Lung microvascular endothelial cell (primary cell): ENCODE measurements at regions not wholly inside any gene's neighbourhood (a gene's known extent, or its start where the extent isn't known, plus 50 kb on each side); places are given as distances from the start of the nearest gene placed in this dataset.

ENCODE experiments used
- DNase-seq, 2 donors: peaks; one replicate each; pipeline versions ENCODE4 v3.0.0 to v3.0.0-alpha.2; 2010; ENCODE audit warnings: low read depth in 2 of 2

DNA sequence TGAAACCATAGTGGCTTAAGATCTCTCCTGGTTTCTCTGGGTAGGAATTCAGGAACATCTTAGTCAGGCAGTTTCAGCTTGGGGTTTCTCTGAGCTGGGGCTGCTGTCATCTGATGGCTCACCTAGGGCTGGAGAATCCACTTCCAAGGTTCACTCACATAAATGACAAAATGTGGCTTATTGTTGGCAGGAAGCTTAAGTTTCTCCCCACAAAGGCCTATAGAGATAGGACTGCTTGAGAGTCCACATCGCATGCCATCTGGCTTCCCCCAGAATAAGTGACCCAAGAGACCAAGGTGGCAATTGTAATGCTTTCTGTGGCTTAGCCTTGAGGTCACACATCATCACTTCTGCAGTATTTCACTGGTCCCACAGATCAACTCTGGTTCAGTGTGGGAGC lies 131.4 kb downstream of the EDN1 start:
- DNase-seq: no peak

DNA sequence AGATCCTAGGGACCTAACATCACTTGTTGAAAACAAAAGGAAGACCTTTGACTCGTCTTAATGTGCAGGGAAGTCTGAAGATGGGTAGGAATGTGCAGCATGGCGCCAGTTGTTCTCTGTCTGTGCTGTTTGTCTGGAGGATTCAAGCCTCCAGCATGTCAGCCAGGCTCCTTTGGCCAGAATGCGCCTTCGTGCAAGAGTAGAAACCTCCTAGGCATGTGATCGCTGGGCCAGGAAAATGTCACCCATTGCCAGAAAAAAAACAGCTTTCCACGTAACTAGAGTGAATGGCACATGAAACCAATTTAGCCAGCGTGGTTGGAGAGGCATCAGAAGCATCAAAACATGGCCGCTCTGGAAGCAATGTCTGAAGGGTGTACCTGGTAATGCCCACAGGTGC lies 132.7 kb downstream of the EDN1 start:
- no peak for DNase-seq

DNA sequence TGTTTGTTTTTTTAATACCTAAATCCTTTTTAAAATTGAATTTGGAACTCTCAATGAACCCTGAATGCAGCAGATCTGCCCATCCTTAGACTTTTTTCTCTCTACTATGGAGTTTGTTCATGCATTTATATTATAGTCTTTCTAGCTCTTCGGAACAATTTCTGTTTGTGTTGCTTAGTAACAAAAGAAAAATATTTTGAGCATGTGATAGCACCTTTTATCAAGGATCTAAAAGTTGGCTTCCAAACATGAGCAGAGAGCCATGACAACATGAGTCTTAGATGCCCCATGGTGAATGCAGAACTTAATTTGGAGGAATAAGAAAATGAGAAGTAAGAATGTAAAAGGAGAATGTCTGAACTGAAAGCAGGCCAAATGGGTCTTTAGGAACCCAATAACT lies 133.7 kb downstream of the EDN1 start:
- peak in 1 of 2 donors; percentile 77 for DNase-seq

DNA sequence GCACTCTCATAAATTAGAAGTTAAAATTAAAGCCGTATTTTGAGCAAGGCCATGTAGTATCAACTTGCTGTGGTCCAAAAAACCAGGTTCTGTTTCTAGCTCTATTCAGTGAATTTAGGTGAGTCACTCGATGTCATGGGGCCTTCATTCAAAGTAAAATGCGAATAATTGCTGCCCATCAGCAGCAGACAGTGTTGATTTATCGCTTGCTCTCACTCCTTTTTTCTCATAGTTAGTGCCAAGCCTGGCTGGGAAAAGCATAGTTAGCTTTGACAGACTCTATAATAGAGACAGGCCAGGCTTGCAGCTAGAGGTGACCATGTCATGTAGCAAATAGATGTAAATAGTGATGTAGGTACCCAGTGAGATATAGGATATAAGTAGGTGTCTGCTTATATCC lies 136.0 kb downstream of the EDN1 start:
- DNase-seq: no peak

DNA sequence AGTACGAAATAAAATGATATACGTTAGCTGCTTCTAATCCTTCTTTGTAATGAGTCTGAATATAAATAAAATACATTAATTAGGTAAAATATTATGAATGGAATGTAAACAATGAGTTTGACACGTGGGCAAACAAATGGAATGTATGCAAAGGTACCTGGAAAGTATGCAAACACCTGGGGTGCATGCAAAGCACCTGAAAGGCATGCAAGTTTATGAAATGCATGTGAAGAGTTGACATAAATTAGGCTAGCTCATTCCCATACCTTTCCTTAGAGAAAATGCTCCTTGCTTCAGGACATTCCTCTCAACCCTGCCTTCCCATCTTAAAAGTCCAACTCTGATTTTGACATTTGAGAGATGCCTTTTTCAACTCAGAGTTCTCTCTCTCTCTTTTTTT lies 140.9 kb downstream of the EDN1 start:
- DNase-seq: no peak

DNA sequence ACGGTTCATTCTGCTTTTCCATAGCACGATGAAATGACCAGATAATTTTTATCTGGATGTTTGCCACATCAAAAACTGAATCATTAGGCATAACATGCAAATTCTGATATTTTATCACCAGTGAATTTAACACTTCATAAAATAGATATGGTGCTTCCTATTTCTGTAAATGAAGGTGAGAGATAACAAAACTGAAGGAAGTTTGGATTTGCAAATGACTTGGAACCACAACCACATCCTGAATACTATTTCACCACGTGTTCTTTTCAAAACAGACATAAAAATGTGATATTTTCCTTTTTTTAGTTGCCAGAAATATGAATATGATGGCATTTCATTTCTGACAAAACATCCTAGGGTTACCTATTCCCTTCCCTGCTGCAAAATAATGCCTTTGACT lies 146.1 kb downstream of the EDN1 start:
- peak in 1 of 2 donors; percentile 86 for DNase-seq

DNA sequence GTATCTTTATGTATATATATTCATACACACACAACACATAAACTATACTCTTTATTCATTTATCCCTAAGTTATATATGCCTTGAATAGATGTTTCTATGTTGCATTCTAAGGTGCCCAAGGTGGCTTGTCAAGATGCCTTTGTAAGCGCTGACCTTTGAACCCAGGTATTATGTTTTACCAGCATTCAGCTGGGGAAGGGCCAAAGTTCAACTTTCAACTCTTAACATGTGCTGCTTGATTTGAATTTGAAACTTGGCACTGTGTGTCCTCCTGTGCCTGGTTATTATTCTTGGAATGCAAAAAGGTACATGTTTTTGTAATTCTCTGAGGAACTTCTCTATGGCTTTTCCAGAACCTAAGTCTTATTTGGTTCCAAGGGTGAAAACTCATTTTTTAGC lies 146.5 kb downstream of the EDN1 start:
- peak in 1 of 2 donors; percentile 55 for DNase-seq

DNA sequence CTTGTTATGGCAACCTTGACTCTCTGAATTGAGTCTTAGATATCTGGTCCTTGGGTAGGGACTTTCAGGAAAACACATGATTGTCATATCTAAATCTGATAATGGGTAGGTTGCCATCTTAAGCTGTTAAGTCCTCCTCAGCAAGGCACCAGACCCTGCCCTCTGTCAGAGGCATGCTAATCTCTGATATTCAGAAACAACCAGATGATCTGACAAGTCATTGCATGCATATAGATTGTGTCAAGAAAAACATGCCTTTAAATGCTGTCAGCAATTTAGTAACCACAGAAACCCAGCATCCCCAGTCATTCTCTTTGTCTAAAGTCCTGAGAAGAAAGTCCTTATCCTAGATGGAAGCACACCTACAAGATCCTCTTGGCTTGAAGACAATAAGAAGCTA lies 149.1 kb downstream of the EDN1 start:
- DNase-seq: no peak

DNA sequence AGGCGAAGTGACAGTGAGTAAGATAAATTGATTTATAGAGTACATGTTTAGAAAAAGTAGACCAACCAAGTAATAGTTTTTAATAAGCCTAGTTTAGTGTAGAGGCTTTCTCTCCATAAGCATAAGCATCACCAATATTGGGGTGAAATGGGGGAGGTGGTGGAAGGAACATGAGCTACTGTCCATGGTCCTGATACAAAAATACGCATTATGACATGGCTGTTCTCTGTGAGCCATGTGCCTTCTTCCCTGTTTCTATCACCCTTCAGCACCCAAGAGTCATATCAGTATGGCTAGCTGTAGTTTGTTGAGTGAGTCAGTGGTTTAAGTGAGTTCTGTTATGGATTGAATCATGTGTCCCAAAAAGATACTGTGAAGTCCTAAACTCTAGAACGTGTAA lies 150.8 kb downstream of the EDN1 start:
- peak; percentile 17 to 24 for DNase-seq

DNA sequence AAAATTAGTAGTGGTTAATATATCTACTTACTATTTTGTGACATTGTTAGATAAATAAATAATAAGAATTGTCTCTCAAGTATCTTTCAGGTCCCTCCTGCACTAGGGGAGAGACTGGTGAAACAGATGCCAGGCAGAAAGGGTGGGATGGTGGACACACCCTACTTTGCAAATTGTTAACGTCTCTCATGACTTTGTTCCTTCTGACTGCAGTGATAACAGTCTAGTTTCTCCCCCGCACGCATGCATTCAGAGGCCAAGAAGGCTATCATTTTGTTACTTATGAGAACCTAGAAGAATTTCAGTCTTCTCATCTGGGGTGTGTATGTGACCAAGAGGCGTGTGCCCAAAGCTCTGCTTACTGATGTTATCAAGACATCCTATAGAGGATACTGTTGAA lies 152.3 kb downstream of the EDN1 start:
- no peak for DNase-seq

DNA sequence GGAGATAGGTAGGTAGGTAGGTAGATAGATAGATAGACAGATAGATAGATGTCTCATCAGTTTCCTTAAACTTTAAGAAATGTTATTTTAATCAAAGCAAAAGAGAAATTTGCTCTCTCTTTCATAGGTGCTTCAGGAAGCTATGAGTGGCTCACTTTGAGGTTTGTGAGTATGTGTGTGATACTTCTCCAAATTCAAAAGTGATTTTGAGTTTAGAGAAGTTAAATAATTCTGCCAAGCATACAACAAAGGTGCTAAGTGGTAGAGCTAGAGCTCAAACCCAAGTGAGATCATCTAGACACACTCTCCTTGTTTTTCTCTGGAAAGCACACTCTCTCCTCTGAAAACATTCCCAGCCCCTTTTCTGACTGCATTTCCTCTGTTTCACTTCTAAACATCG lies 156.2 kb downstream of the EDN1 start:
- DNase-seq: no peak

DNA sequence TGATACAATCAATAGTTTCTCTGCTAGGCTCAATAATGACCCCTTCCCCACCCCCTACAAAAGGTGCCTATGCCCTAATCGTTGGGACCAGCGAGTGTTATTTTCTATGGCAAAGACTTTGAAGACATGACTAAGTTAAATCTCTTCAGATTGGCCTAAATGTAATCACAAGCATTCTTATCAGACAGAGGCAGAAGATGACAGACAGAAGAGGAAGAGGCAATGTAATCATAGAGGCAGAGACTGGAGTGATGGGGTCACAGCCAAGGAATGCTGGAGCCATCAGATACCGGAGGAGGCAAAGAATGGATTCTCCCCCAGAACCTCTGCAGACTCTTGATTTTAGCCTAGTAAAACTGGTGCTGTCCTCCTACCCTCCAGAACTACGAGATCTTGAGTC lies 159.3 kb downstream of the EDN1 start:
- no peak for DNase-seq

DNA sequence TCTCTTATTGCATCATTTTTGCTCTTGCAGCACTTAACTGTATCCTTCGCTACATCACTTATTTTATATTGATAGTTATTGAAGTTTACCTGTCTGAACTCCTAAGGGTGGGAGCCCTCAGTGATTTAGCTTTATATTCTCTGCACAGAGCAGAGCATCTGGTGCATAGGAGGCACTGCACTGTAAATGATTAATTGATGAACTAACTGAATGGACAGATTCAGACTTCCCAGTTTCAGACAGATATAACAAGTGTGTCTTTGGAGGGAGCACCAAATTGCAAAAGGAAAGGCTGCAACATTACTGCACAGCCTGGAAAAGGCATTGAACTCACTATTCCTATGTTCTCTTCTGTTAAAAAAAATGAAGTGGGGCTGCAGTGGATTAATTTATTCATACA lies 160.3 kb downstream of the EDN1 start:
- DNase-seq: no peak

DNA sequence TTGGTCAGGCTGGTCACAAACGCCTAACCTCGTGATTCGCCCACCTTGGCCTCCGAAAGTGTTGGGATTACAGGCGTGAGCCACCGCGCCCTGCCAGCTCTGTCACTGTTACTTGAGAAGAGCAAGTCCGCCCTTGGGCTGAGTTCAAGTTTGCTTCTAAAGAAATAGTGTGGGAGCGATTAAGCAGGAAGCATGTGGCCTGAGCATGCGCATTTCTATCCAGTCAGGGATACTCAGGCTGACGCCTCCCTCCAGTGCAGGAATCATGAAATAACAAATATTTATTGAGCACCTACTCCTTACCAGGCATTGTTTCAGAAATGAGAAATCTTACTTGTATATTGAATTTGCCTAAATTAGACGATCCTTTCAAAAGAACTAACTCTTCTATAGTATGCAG lies 166.2 kb downstream of the EDN1 start:
- no peak for DNase-seq

DNA sequence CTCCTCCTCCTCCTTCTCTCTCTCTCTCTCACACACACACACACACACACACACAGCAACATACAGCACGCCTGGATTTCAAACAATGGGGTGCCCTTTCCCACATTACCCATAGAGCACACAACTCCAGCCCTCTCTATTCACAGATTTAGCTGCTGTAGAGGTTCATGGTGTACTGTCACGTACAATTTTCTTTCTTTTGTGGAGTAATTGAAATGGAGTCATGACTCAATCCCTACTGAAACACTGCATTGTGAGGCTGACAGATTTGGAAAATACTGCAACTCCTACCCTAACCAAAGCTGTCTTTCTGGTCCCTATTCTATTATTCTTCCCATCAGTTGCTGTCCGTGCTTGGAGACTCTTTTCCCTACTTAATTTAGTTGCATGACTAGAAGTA lies 166.9 kb downstream of the EDN1 start:
- no peak for DNase-seq

DNA sequence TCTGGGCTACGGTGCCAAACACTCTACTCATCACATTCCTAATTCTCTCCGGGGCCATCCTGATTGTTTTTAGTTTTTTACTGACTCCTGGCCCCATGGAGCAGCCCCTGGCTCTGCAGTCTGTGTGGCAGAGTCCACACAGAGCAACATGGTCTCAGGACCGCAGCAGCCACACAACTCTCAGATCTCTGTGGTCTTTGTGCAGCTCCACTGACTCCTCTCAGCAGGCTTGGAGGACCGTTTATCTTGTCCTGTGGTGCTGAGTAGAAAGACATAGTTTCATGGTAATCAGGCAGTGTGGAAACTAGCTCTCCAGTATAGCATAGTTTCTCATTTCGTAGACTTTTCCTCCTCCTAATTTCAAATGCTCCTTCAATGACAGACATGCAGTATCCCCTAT lies 168.4 kb downstream of the EDN1 start:
- DNase-seq: no peak

DNA sequence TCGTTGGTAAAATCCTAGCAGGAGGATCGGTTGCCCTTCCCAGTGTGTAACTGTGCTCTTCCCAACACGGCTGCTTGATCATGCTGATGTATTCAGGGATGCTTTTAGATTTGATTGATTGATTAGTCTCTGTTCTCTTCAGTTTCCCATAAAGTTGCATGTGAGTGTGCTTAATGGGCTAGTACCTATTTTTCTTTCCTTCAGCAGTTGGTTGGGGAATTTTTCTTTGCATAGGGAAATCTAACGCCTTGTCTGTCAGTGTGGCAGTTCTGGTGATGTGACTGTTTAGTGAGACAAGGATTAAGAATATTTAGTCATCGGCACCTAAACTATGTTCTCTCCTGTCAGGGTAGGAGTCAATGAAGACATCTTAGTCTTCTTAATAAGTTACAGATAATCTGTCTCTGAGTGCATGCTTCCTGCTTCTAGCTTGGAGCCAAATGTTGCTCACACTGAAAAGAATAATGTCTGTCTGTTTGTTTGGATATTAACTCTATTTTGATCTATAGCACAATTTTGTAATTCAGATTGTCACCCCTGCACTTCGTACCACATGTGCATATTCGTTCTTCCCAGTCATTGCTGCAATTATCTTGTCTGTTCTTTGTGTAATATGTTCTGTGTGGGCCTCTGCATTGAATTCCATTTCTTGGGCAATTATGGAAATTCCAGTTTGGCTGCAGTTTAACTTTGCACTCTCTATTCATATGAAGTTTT lies 169.9 kb downstream of the EDN1 start:
- DNase-seq: no peak

DNA sequence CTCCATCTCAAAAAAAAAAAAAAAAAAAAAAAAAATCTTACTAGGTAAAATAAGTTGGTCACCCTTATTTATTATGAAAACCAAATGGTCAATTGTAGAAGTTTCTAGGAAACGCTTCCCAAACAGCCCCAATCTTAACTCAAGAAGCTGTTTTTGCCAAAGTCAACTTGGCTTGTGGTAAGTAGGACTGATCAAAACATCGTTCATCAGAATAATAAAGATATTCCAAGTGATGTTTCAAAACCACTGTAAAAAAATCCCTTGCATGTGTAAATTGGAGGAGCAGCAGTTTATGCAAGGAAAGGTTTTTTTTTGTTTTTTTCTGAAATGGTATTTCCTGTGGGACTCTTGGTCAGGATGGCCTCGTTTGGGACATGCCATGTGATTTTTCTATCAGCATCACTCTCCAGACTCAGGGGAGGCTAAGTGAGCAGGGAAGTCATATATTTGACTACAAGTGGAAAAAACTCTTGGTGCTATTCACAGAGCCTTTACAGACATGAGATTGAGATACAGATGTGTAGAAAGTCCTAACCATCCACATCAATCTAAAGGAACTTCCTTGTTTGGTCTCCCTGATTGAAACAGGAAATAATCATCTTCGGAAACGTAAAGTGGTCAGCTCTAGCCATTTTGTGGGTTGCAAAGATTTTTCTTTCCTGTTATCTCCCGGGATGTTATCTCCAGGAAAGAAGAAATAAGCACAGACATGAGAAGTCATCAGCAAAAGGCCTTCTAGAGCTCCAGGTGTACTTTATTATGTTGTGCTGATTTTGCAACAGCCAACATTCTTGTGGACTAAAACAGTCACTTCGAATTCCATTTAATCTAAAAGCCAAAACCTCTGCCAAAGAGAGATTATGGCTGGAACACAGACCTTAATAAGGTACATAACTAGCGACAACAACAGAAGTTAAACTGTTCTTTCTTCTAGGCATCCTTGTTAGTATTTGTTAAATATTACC lies 177.8 kb downstream of the EDN1 start:
- no peak for DNase-seq

DNA sequence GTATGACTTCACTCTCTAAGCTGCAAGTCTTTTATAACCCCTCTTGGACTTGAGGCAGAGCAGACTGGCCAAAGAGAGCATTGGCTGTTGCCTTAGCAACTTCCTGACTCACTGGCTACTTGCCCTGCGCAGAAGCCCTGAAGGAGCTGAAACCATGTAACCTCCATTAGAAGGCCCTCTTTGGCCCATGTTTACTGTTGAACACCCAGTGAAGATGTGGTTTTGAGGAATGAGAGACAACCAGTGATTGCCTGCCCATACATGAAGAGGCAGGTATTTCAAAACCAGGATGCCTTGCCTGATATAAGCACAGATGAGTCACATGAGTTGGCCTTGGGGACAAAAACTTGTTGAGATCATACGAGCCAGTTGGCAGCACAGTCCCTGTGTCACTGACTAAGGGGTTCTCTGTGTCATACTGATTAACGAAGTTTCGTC lies 182.5 kb downstream of the EDN1 start:
- no peak for DNase-seq

DNA sequence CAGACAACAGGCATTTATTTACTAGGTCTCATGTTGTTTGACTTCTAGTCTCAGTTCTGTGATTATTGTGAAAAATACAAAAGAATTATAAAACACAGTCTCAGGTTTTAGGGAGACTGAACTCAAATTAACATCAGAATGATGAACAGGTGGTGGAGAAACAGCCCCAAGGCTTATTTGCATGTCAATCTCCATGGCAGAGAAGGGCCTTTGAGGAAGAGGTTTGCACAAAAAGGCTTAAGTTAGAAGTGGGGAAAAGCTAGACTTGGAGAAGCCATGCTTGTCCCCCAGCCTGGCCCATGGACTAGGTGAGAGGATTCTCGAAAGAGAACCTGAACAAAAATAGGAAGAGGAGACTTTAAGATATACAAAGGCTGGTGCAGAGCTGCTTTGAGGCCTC lies 183.3 kb downstream of the EDN1 start:
- DNase-seq: no peak

DNA sequence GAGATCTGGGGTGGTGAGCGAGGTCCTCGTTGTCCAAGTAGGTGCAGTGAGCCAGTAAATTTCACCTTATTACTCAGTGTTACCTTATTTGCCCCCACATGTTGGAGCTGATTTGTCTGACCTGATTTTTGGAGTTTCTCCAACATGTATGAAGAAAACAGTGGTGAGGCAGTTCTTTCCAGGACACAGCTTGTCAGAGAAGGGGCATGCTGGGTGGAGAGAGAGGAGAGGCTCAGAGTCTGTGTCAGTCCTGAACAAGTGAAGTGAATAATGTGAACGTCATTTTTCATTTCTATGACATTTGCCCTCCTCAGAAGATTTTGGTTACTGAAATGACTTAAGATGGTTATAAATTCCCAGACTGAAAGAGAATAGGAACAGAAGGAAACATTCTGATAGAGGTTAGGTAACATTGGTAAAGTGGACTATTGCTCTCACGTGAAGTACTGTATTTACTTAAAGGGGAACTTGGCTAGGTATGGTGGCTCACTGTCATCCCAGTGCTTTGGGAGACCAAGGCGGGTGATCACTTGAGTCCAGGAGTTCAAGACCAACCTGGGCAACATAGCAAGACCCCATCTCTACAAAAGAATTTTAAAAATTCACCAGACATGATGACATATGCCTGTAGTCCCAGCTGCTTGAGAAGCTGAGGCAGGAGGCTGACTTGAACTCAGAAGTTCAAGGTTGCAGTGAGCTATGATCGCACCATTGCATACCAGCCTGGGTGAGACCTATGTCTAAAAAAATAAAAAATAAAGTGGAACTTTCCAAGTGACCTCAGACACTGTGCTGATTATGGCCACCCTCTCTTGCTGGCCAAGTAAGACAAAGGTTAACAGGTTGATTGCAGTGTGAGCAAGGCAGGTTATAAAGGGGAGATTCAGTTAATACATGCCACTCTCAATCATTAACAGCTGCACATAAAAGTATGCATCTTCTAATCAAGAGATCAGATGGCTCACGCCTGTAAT lies 184.3 kb downstream of the EDN1 start:
- DNase-seq: peak in 1 of 2 donors; percentile 37

DNA sequence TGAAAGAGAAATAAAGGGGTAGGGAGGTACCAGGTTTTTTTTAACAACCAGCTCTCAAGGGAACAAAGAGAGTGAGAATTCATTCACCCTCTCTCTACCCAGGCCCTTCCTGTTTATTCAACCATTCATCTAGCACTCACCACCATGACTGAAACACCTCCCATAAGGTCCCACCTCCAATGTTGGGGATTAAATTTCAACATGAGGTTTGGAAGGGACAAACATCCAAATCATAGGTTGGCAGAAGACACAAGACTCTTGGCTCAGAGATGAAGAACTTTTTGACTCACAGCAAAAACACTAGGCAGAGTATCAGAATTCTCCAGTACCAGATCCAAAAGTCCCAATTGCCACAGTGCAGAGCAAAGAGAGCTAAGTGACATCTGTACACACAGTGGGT lies 186.3 kb downstream of the EDN1 start:
- DNase-seq: no peak
